Suppressor macrophage treated with lipopolysaccharide for 1 hour (primary cell): ENCODE measurements at regions not wholly inside any gene's neighbourhood (a gene's known extent, or its start where the extent isn't known, plus 50 kb on each side); places are given as distances from the start of the nearest gene placed in this dataset.

Experiments
- DNase-seq, 3 donors: peaks; one replicate each; pipeline ENCODE4 v3.0.0-alpha.2; 2020 to 2022

GRCh38 chr2:128368437-128369107, 49.9 kb upstream of the HS6ST1 start:
- no peak for DNase-seq

GRCh38 chr2:128369108-128369555, 50.5 kb upstream of the HS6ST1 start:
- no peak for DNase-seq

GRCh38 chr2:128369602-128370467, 51.2 kb upstream of the HS6ST1 start:
- DNase-seq, result no peak

- DNase-seq, result no peak
Measured at GRCh38 chr2:128370468-128371247, 52.0 kb upstream of the HS6ST1 start.

GRCh38 chr2:128371248-128371630, 52.6 kb upstream of the HS6ST1 start:
- DNase-seq, result no peak

GRCh38 chr2:128371648-128372345, 53.1 kb upstream of the HS6ST1 start:
- no peak for DNase-seq

GRCh38 chr2:128372621-128373341, 54.1 kb upstream of the HS6ST1 start:
- no peak for DNase-seq

GRCh38 chr2:128373451-128374000, 54.9 kb upstream of the HS6ST1 start:
- DNase-seq, result no peak

- DNase-seq, result no peak
Measured at GRCh38 chr2:128374001-128374710, 55.5 kb upstream of the HS6ST1 start.

GRCh38 chr2:128374711-128375413, 56.2 kb upstream of the HS6ST1 start:
- no peak for DNase-seq

GRCh38 chr2:128375454-128375853, 56.8 kb upstream of the HS6ST1 start:
- DNase-seq, result no peak

GRCh38 chr2:128376241-128377041, 57.8 kb upstream of the HS6ST1 start:
- no peak for DNase-seq

GRCh38 chr2:128377071-128377910, 58.6 kb upstream of the HS6ST1 start:
- DNase-seq, result no peak

- DNase-seq, result no peak
Measured at GRCh38 chr2:128378231-128379020, 59.8 kb upstream of the HS6ST1 start.

- DNase-seq, result no peak
Measured at GRCh38 chr2:128379021-128380015, 60.6 kb upstream of the HS6ST1 start.
